Activated CD8-positive, alpha-beta memory T cell treated with anti-CD3 and anti-CD28 coated beads, Interleukin-2, amount 50 U/mL, for 1 hour (primary cell): ENCODE measurements at regions not wholly inside any gene's neighbourhood (a gene's known extent, or its start where the extent isn't known, plus 50 kb on each side); places are given as distances from the start of the nearest gene placed in this dataset.

Experiments
- DNase-seq: peaks from one replicate; pipeline ENCODE4 v3.0.0-alpha.2; 2020; ENCODE audit errors: extremely low read depth

GRCh38 chr18:78527984-78528383, 451.6 kb upstream of the SALL3 start:
- DNase-seq, result no peak

DNA sequence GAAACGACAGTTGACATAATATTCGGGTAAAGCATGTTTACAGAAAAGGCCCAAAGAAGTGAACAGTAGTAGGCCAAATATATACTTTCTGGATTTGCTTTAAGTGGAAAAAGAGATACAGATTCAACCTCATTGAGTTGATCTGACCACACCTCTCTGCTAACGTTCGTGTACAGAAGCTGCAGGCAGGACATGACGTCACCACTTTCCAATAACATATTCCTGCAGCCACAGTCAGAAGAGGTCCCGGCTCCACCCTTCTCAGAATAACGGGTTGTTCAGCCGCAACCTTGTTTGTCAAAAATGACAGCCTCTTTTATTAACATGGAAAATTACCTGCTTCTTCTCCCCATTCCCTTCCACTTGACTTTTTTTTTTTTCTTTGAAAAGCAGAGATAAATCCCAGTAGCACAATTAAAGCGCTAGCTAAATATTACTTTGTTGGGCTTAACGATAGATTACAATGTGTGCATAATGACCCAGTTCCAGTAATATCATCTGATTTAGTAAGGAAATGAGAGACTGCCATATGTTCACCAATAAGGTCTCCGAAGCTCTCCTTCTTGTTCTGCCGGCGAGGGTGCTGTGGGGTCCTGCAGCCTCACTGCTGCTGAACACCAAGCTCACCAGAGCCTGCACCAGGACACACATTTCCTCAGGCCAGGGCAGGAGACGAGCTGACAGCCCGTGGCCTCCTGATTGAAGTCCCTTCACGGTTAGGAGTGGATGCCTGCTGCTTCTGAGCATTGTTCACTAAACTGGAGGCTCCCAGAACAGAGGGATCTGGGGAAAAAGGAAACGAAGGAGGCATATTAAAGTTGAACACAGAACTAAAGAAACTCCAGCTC, 451.0 kb upstream of the SALL3 start:
- no peak for DNase-seq

- no peak for DNase-seq
Measured at GRCh38 chr18:78531637-78532036, 448.0 kb upstream of the SALL3 start.

GRCh38 chr18:78538669-78539440, 440.8 kb upstream of the SALL3 start:
- no peak for DNase-seq

DNA sequence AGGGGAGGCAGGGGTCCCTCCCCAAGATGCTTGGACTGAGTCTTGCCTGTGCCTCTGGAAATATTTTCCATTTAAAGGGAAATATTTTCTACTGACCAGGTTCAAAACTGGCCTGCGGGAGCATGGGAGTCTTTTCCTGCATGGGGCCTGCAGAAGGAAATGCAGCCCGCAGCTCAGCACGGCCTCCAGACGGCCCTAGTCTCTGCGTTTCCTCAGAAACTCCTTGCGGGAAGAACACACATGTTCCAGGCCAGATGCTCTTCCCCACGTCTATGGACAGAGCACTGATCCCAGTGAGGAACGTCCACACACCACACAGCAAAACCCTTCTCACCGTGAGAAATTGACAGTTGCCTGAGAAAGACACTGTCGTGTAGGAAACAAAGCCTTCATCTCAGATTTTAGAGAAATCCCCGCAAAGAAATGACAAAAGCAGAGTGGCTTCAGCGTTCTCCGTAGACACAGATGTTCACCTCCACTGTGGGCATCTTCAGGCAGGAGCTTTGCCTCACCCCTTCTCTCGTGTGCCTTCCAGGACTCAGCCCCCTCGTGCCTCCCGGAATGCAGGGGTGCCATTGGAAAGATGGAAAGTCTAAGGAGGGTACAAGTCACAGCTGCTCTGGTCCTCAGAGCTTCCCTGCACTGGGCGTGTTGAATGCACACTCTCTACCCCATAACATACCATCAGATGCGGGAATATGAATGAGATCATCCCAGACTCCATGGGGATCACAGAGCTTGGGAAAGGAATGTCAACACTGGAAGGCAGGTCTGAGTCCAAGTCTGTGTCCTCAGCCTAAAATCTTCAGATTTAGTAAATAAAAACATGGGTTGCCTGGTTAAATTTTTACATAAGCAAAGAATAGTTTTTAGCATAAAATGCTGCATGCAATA, 438.7 kb upstream of the SALL3 start:
- DNase-seq, result no peak

DNA sequence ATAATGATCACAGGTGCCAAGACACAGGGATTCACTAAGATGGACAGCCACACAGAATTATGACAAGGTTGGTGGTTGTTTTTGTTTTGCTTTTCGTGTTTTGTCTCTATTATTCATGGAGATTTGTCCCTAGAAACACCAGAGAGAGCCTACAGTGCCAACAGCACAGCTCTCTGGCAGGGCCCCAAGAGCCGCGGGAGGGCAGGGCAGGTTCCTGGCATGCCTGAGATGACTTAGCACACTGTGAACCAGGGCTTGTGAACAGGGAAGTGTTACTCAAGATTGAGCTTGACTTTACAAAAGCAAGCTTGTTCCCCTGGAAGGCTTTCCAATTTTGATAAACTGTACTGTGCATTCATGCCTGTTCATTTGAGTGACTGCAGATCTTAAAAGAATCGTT, 437.4 kb upstream of the SALL3 start:
- no peak for DNase-seq

DNA sequence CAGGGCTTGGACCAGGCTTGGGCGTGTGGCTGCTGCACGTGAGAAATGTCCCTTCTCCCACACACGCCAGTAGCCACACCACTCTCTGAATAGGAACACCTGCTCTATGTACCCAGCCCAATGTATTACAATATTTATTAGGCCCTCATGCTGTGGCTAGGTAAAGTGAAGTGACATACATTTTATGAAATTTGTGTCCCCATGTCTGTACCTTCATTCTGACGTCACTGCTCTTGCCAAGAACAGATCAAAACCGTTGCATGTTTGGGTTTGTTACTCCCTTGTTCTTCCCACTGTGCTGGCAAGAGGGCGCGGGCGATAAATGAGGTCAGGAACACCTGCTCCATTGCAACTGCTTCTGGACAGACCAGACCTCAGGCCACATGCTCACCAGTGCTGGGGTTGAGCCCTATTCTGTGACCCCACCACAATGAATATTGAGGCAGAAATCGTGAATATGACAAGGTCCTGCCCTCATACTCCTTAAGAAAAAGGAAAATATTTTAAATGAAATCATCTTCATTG, 436.4 kb upstream of the SALL3 start:
- DNase-seq, result no peak

GRCh38 chr18:78546281-78546680, 433.3 kb upstream of the SALL3 start:
- no peak for DNase-seq

DNA sequence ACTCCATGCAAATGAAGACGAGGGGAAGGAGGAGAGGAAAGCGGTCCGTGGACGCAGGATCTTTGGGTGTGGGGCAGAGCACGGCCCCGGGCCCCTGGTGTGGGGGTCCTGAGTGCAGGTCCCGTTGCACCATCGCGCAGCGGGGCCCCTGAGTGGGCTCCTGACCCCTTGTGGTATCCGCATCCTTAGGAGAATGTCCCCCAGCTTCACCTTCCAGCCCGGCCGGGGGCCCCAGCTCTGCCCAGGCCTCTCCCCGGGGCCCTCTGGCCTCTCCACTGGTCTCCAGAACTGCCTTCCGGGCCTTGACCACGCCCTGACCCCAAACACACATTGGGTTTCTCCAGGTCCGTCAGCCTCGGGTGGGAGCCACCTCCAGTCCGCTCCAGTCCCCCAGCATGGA, 431.8 kb upstream of the SALL3 start:
- no peak for DNase-seq

- no peak for DNase-seq
Measured at GRCh38 chr18:78548261-78549058, 431.2 kb upstream of the SALL3 start.

GRCh38 chr18:78549971-78550370, 429.6 kb upstream of the SALL3 start:
- no peak for DNase-seq

DNA sequence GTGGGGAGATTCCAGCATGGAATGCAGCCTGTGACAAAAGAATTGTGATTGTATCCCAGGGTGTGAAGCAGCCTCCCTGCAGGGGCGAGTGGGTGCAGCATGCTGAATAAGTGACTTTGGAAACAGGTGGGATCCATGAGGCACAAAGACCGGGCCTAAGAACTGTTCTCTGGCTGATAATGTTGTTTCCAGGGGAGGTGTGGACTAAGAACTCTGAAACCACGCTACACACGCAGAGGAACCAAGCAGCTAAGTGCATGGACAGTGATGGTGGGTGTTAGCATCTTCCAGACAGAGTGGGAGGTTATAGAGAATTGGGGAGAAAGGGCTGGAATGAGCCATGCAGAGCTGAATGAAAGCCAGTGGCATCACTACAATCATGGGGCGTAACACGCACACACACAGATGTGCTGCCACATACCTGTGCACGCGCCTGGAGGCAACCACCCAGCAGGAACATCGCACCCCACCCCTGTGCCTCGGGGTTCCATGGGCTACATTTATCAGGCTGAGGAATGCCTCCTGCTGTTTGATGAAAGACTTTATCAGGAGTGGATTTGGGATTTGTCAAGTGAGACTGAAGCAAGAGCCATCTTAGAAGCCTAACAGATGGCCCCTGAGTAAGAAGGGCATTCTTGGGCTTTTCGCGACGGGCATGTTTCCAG, 424.5 kb upstream of the SALL3 start:
- no peak for DNase-seq

DNA sequence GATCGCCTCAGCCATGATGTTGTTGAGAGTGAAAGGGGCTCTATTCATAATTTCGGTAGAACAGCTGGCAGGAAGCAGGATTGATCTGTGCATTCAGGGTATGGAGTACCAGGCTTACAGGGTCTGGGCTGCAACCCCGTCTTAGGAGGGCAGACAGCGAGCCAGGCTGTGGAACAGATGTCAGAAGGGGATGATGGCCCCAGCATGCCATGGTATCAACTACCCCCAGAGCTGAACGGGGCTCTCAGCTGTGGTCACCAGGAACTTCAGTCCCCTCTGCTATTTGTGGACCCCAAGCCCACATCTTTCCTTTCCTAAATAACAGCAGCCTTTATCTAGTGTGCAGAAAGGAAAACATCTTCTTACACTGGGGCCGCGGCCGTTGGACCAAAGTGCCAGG, 422.2 kb upstream of the SALL3 start:
- DNase-seq, result no peak

- DNase-seq, result no peak
Measured at GRCh38 chr18:78558101-78558810, 421.4 kb upstream of the SALL3 start.

DNA sequence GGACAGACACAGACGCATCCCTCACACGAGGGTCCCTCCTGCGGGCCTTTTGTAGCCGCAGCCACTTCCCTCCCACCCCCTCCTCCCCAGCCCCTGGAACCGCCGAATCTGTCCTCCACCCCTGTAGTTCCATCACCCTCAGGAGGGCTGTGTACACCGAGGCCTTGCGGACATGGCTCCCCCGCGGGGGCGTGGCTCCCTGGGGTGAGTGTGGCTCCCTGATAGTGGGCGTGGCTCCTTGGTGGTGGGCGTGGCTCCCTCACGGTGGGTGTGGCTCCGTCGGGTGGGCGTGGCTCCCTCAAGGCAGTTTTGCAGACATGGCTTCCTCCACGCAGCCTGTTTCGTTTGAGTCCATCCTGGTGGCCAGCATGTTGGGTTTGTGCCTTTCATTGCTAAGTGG, 420.7 kb upstream of the SALL3 start:
- DNase-seq, result no peak

- DNase-seq, result no peak
Measured at GRCh38 chr18:78559584-78559983, 420.0 kb upstream of the SALL3 start.

DNA sequence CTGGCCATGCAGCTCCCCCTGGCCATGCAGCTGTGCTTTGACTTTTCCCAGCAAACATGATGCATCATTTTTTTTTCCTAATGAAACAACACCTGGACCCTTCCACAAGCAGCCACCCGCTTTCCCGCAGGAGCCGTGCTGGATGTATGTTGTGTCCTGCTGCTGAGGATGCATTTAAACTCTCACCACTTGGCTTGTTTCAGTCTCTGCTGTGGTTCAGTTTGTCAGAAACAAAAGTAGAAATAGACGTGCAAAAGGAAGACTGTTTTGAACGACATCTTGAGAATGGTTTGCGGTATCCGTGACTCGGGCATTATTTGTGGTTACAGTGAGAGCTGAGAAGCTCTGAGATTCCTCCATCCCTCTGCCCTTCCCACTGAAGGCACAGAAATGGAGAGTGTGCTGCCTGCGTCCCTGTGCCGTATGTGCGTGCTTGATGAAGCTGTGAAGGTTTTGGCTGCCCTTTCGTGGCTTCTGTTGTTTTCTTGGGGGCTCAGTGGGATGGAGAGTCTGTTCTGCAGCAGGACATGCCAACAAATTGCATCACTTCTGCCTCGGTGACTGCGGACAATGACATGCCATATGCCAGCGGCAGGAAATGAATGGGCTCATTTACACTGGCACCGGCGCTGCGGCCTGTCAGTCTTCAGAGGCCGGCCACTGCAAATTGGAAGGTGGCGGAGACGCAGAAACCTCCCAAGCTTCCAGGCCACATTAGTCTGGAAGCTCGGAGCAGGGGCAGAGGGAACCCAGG, 417.7 kb upstream of the SALL3 start:
- no peak for DNase-seq

DNA sequence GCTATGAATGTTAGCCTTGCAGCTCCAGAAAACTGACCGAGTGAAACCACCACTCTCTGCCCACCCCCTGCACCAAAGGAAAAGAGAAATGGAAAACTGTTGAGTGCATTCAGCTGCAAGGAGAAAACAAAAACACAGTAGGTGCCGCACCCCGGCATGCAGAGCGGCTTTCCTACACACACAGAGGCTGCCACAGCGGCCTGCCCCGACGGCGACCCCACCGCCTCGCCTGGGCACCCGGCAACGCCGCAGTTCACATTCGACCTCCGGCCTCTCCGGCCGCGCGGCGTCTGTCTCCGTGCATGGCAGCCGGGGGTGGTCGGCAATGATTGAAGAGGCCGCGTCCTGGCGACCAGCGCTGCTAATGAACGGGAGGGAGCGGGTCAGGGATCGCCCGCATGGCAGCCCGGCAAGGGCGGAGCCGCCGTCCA, 417.1 kb upstream of the SALL3 start:
- DNase-seq, result no peak

DNA sequence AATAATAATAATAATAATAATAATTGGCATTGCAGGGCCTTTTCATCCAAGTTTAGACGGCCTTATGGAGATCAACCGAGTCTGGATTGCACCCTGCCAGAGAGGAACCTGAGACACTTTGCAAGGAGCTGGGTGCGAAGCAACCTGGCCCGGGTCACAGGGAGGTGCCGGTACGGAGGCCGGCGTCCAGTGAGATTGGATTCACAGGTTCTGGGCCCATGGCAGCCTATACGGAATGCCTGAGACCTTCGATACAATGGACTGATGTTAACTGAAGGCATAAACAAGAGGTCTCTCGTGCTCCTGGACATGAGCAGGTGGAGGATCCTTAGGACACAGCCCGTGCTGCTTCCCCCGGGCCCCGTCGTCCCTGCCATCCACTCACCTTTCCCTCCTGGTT, 416.5 kb upstream of the SALL3 start:
- DNase-seq, result no peak
